Activated CD8-positive, alpha-beta memory T cell treated with anti-CD3 and anti-CD28 coated beads for 36 hours (primary cell): ENCODE measurements at regions not wholly inside any gene's neighbourhood (a gene's known extent, or its start where the extent isn't known, plus 50 kb on each side); places are given as distances from the start of the nearest gene placed in this dataset.
"Not testable (repeated sequence)": the region's sequence is repeated elsewhere in the genome, so short reads cannot be mapped to it uniquely, and the experiment has no call there.

ENCODE experiments used
- CTCF ChIA-PET: fragments of 350-600 bp; sonication (Branson Sonifier 250); formaldehyde crosslinking; loops from one replicate; lab custom pipeline; 2021; ENCODE audit warnings: antibody characterized with exemption; lab: Charles Lee
- POLR2A ChIA-PET: fragments of 350-600 bp; sonication (Branson Sonifier 250); formaldehyde crosslinking; loops from one replicate; lab custom pipeline; 2021; ENCODE audit warnings: antibody characterized with exemption; lab: Charles Lee

DNA sequence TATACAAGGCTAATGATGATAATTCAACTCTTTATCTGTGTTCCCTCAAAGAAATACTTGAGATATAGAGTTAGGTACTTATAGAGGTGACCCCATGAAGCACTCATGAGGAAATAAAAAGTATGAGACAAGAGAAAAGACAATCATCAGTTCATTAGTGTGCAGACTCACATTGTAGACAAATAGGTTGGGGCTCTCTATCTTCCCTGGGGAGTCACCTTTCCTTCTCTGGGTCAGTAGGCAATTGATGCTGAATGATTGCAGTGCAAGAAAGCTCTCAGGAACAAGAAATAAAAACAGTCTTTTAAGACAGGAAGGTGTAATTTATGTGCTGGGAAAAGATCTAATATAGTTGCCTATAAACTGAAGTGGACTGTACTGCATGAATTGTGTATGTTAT, 1357.6 kb upstream of the EPHA6 start:
- CTCF ChIA-PET, result no interaction called here
- POLR2A ChIA-PET, result no interaction called here

DNA sequence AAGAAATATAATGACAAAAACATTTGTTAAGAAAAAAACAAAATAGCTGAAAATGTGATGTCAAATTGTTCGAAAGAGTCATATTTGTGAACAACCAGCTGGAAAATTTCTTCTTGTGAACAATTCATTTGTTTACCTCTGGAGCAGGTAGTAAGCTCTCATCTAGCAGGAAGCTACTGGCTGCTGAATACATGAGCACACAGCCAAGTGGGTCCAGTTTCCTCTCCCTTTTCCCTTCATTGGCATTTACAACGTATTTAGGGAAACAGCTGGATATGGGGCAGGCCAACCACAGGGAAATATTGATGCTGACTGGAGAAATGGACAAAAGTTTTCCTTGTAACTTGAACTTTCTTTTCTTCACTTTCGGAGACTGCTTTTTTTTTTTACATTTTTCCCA, 1354.7 kb upstream of the EPHA6 start:
- POLR2A ChIA-PET, result no interaction called here
- CTCF ChIA-PET, result no interaction called here

DNA sequence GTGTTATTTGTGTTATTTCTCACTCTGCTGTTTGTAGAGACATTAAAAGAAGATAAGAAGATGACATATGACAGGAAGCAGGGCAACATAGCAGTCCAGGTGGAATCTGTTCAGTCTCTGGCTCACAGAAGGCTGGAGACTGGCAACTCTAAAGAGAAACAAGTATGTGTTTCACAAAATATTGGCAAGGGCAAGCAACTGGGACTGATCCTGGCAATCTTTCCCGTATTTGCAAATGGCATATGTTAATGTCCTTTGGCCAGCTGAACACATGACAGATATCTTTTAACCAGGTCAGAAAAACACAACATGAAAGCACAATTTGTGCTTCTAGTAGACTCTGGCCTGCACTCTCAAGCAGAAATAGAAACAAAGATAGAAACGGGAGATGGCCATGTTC, 1354.1 kb upstream of the EPHA6 start:
- CTCF ChIA-PET, result no interaction called here
- POLR2A ChIA-PET, result no interaction called here

DNA sequence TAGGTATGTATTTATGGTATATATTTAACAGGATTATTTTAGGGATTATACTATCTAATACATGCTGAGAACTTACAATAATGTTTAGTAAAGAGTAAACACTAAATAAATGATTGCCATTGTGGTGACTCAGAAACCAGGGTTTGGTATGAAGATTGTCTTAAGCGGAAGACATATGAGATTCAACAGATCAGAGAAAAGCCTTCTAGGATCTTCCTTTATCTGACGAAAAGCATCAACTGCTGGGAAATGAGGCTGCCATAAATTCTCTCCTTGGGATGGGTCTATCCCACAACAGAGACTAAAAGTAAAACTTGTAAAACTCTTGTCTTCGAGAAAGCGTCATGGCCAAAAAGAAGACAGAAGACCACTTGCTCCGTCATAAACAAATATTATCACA, 1352.2 kb upstream of the EPHA6 start:
- POLR2A ChIA-PET, result no interaction called here

DNA sequence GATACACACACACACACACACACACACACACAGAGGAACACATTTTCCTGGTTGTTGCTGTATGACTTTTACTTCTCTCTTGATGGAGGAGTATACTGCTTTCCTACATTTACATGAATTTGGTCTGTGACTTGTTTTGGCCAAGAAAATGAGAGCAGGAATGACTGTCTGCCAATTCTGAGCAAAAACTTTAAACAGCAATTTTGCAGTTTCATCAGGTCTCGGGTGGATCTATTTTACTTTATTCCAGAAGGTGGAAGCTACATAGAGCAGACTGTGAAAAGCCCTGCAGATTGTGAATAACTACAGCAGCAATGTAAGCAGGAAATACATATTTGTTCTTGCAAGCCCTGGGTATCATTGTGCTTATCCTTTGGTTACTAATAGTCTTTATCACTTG, 1350.0 kb upstream of the EPHA6 start:
- ChIA-PET CTCF (no interaction called here), POLR2A (no interaction called here)

More for the DNA sequence above, 1352.2 kb upstream of the EPHA6 start:
- CTCF ChIA-PET, result no interaction called here

DNA sequence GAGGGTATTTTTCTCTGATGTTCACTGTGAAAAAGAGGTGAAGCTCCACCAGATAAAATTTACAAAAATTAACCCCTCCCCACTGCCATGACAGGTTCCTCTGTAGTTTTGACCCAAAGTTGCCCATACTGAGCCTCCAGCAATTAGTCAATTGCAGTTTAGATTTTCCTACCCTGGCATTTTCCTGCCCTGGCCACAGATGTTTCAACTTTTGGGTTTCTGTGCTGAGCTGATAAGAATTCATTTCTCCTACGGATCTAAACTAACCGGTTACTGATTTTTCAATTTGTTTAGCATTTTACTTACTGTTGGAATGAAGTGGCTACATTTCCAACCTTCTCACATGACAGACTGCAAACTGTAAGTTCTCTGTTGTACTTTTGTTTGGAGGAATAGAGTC, 1346.1 kb upstream of the EPHA6 start:
- ChIA-PET POLR2A (no interaction called here), CTCF (no interaction called here)

DNA sequence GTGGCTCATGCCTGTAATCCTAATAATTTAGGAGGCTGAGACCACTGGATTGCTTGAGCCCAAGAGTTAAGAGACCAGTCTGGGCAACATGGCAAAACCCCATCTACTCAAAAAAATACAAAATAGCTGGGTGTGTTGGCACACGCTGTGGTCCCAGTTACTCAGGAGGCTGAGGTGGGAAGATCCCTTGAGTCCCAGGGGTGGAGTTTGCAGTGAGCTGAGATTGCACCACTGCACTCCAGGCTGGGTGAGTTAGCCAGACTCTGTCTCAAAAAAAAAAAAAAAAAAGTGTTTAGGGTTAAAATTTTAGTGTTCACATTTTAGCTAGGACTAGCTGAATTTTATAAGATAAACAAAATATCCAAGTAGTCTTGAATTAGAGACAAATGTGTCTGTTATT, 1340.1 kb upstream of the EPHA6 start:
- POLR2A ChIA-PET, result no interaction called here
- CTCF ChIA-PET, result no interaction called here

DNA sequence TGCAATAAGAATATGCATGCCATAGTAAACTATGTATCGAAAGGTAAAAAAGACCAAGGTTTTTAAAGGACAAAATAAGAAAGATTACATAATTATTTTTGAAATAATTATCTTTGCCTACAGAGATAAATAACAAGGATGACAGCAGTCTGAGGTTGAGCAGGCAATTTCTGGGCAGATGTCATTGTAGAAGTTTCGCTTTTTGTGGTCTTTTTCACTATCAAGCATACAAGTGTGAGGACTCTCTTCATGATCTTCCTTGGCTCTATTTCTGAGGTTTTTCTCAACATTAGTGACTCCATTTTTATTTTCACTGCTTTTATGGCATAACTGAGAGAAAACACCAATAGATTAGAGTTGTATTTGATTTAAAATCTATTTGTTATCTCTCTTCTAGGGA, 1337.9 kb upstream of the EPHA6 start:
- ChIA-PET POLR2A (no interaction called here), CTCF (no interaction called here)

DNA sequence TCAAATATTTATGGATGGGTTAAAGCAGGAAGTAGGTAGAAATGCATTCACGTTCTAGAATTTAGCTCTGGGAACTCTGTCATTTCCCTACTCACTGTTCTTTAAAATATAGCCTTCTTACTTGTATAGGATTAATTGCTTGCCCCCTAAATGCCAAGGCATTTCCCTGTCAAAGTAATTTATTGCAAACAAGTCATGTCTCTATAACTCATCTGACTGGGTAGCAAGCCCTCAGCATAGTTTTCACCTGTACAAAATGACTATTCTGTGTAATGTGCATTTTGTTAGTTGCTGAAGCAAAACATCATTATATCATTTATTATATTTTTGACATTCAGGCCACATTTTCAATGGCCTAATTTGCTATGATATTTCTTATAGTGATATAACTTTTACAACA, 1308.2 kb upstream of the EPHA6 start:
- ChIA-PET CTCF (no interaction called here), POLR2A (no interaction called here)

DNA sequence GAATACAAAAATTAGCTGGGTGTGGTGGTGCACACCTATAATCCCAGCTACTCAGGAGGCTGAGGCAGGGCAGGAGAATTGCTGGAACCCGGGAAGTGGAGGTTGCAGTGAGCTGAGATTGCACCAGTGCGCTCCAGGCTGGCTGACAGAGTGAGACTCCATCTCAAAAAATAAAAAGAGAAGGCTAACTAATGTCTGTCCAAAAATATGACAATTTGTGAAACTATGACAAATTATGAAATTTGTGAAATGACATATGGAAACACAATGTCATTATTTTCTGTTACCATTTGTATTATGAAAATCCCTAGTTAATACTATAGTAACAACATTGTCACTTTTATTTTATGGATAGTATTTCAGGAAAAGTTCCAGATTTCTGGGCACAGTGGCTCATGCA, 1306.3 kb upstream of the EPHA6 start:
- CTCF ChIA-PET, result no interaction called here
- POLR2A ChIA-PET, result no interaction called here

DNA sequence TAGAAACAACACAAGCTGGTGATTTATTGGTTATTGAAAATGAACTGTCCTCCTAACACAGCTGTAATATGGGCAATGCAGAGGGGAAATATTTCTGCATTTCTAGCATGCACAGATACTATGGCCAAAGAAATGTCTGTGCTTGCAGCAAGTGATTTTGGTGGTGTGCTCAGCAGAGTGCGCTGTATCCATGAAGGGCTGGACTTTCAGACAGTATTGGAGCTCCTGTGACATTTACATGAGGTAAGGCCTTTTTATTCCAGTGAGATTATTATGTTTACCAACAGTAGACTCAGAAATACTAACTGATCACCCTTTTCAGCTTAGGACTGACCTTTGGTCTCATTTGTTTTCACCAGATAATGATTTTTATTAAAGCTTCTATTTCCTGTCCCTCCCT, 1302.6 kb upstream of the EPHA6 start:
- CTCF ChIA-PET, result no interaction called here
- POLR2A ChIA-PET, result no interaction called here

DNA sequence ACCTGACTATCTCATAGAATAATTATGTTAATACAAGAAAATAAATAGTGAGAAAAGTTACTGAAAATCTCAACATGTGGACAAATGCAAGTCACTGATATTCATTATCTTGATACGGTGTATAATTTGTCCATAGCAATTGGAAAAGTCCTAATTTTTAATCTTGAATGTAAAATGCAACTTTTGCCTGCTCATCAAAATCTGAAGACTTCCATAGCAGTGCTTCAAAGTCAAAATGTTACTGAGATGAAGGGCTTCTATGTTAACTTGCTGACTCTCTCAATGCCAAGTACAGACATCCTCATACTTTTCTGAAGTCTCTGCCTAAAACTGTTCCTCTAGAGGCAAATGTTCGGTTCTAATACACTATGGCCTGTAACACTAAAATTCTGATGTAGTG, 1300.1 kb upstream of the EPHA6 start:
- ChIA-PET POLR2A (no interaction called here), CTCF (interaction anchor here (0.5 kb wide), 1 partner anchor 25 kb away, joined by 3 read pairs; no protein-coding TSS in a partner anchor)

DNA sequence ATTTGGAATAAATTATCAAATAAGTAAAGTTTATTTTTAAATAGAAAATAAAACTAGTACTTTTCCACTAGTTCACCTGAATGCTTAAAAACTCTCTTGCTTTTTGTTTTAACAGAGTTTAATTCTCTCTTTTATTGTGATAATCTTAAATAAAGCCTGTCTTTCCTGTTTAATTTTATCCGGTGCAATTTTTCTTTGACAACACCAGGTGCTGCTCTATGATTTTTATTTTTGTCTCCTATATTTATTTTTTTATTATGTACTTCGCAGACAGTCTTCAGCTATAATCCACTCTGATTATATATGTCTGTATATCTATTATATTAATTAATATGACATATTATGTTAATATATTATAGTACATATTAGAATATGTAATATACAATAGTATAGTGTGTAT, 1293.0 kb upstream of the EPHA6 start:
- CTCF ChIA-PET, result no interaction called here

DNA sequence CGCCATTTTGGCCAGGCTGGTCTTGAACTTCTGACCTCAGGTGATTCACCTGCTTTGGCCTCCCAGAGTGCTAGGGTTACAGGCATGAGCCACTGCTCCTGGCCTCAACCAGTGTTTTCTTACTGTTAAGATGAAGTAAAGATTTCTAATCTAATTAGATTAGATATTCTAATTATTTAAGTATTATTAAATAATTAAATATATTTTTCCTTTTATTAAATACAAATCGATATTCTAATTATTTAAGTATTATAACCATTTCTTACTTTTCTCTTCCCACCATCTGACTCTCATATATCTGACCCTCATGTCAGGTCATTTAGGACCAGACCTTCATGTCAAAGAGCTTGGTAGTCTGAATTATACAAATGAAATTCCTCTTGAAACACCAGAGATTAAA, 1291.9 kb upstream of the EPHA6 start:
- CTCF ChIA-PET, result no interaction called here

More for the DNA sequence above, 1293.0 kb upstream of the EPHA6 start:
- POLR2A ChIA-PET, result no interaction called here

DNA sequence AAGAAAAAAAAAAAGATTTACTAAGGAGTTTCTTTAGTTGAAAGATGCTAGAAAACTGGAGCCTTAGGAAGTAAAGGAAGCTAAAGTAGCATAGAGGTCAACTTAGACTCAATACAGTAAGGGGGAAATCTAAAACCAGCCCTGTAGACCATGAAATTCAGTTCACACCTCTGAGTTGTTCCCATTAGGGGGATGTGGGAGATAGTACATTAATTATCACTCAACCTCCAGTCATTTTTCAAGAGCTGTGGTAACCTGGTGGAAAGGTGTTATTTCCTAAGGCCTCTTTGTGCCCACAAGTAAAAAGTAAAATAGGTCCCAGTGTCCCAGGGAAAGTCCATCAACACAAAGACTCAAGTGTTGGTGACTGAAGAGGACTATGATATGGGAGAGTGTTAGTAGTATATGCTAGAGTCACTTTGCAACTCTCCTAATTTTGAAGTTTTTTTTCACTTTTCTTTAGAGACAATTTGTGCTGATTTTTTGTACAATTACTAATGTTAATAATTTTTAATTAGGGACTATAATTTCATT, 1274.4 kb upstream of the EPHA6 start:
- POLR2A ChIA-PET, result no interaction called here
- CTCF ChIA-PET, result interaction anchor here (0.6 kb wide), 1 partner anchor 26 kb away, joined by 3 read pairs; no protein-coding TSS in a partner anchor

More for the DNA sequence above, 1291.9 kb upstream of the EPHA6 start:
- POLR2A ChIA-PET, result no interaction called here

DNA sequence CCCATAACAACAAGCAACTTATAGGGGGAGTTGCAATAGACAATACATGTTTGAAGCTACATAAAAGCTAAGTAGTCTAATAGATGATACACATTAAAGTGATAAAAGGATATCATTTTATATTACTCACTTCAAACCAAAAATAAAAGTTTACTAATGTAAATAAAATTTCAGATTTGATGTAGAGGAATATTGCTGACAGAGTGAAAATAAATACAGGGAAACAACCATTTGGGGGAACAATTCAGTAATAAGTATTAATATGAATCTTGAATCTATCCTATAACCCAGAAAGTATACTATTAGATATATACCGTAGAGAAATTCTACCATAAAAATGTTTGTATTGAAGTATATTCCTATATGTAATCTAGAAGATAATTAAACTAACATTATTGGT, 1248.9 kb upstream of the EPHA6 start:
- ChIA-PET POLR2A (no interaction called here), CTCF (no interaction called here)

DNA sequence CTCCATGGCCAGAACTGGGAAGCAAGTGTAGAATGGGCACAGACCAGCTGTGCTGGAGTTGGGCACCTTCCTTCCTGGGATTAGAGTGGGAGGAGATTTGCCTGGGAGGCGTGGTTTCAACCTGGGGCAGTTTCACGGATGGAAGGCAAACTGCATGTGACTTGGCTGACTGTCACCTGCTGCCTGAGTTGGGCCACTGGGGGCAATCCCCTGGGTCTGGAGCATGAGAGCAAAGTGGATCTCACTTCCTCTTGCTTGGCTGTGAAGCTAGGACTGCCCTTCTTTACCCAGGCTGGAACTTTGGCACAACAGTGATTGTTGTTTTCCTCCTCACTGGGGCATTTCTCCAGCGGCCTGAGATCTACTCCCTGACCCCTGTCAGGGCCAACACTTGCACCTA, 1247.0 kb upstream of the EPHA6 start:
- ChIA-PET POLR2A (no interaction called here), CTCF (no interaction called here)

DNA sequence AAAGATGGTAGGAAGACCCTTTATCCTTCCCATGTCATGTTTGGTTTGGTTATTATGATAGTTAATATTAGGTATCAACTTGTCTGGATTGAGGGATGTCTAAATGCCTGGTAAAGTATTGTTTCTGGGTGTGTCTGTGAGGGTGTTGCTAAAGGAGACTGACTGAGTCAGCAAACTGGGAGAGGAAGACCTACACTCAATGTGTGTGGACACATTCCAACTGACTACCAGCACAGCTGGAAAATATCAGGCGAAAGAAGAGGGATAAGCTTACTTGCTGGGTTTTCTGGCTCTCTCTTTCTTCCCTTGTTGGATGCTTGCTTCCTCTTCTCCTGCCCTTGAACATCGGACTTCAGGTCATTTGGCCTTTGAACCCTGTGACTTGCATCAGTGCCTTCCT, 1227.6 kb upstream of the EPHA6 start:
- ChIA-PET CTCF (no interaction called here), POLR2A (no interaction called here)

DNA sequence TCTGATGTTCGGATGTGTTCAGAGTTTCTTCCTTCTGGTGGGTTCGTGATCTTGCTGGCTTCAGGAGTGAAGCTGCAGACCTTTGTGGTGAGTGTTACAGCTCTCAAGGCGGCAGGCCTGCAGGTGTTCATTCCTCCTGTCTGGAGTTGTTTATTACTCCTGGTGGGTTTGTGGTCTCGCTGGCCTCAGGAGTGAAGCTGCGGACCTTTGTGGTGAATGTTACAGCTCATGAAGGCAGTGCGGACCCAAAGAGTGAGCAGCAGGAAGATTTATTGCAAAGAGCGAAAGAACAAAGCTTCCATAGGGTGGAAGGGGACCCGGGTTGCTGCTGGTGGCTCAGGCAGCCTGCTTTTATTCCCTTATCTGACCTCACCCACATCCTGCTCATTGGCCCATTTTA, 1226.8 kb upstream of the EPHA6 start:
- CTCF ChIA-PET, POLR2A ChIA-PET: not testable (repeated sequence)

DNA sequence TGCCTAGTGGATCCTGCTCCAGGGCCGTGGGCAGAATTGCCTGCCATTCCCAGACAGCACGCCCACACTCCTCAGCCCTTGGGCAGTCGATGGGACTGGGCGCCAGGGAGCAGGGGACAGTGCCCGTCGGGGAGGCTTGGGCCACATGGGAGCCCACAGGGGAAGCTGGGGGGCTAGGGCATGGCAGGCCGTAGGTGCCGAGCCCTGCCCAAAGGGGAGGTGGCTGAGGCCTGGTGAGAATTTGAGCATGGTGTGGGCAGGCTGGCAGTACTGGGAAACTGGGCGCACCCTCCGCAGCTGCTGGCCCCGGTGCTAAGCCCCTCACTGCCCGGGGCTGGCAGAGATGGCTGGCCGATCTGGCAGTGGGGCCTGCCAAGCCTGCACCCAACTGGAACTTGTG, 1225.9 kb upstream of the EPHA6 start:
- POLR2A ChIA-PET, result no interaction called here
- CTCF ChIA-PET, result no interaction called here

DNA sequence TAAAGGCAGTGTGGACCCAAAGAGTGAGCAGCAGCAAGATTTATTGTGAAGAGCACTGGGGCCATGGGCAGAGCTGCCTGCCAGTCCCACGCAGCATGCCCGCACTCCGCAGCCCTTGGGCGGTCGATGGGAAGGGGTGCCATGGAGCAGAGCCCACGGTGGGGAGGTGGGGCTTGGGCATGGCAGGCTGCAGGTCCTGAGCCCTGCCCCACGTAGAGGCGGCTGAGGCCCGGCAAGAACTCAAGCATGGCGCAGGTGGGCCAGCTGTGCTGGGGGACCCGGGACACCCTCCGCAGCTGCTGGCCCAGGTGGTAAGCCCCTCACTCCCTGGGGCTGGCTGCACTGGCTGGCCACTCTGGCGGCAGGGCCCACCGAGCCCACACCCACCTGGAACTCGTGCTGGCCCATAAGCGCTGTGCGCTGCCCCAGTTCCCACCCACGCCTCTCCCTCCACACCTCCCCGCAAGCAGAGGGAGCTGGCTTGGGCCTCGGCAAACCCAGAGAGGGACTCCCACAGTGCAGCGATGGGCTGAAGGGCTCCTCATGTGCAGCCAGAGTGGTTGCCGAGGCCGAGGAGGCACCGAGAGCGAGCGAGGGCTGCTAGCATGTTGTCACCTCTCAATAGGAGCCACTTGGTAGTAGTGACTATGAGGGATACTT, 1218.8 kb upstream of the EPHA6 start:
- POLR2A ChIA-PET, result no interaction called here
- CTCF ChIA-PET, result no interaction called here

DNA sequence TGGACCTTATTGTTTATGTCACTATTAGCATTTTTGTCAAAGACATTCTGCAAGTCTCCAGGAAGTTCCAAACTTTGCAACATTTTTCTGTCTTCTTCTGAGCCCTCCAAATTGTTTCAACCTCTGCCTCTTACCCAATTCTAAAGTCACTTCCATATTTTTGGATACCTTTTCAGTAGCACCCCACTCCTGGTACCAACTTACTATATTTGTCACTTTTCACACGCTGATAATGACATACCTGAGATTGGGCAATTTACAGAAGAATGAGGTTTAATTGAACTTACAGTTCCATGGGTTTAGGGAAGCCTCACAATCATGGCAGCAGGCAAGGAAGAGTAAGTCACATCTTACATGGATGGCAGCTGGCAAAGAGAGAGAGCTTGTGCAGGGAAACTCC, 1206.5 kb upstream of the EPHA6 start:
- ChIA-PET CTCF (no interaction called here), POLR2A (no interaction called here)
